OCI-LY3 (cell line): ENCODE measurements at regions not wholly inside any gene's neighbourhood (a gene's known extent, or its start where the extent isn't known, plus 50 kb on each side); places are given as distances from the start of the nearest gene placed in this dataset.
"Not testable (repeated sequence)": the region's sequence is repeated elsewhere in the genome, so short reads cannot be mapped to it uniquely, and the experiment has no call there.

Experiments
- EZH2phosphoT487 ChIP-seq: fragments of 200-600 bp; shearing (Covaris generic); IDR thresholded peaks from 2 replicates; pipeline ENCODE4 v1.6.1; 2018; ENCODE audit warnings: antibody characterized with exemption, mixed run types, low read depth
- TF ChIP-seq, protein P1 (sequence below): fragments of 200-600, 300-600 bp; sonication (generic); IDR thresholded peaks from 2 replicates; pipeline ENCODE4 v1.5.1; 2014; ENCODE audit warnings: antibody characterized with exemption, low read length, low read depth

DNA sequence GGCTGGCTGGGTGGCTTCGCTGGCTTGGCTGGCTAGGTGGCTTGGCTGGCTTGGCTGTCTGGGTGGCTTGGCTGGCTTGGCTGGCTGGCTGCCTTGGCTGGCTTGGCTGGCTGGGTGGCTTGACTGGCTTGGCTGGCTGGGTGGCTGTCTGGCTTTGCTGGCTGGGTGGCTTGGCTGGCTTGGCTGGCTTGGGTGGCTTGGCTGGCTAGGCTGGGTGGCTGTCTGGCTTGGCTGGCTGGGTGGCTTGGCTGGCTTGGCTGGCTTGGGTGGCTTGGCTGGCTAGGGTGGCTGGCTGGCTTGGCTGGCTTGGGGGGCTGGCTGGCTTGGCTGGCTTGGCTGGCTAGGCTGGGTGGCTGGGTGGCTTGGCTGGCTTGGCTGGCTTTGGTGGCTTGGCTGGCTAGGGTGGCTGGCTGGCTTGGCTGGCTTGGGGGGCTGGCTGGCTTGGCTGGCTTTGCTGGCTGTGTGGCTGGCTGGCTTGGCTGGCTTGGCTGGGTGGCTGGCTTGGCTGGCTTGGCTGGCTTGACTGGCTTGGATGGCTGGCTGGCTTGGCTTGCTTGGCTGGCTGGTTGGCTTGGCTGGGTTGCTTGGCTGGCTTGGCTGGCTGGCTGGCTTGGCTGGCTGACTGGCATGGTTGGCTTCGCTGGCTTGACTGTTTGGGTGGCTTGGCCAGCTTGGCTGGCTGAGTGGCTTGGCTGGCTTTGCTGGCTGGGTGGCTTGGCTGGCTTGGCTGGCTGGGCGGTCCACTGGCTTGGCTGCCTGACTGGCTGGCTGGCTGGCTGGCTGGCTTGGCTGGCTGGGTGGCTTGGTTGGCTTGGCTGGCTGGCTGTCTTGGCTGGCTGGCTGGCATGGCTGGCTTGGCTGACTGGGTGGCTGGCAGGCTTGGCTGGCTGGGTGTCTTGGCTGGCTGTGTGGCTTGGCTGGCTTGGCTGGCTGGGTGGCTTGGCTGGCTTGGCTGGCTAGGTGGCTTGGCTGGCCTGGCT, 436.3 kb downstream of the GOLGA6L6 start:
- TF ChIP-seq, protein P1, sequence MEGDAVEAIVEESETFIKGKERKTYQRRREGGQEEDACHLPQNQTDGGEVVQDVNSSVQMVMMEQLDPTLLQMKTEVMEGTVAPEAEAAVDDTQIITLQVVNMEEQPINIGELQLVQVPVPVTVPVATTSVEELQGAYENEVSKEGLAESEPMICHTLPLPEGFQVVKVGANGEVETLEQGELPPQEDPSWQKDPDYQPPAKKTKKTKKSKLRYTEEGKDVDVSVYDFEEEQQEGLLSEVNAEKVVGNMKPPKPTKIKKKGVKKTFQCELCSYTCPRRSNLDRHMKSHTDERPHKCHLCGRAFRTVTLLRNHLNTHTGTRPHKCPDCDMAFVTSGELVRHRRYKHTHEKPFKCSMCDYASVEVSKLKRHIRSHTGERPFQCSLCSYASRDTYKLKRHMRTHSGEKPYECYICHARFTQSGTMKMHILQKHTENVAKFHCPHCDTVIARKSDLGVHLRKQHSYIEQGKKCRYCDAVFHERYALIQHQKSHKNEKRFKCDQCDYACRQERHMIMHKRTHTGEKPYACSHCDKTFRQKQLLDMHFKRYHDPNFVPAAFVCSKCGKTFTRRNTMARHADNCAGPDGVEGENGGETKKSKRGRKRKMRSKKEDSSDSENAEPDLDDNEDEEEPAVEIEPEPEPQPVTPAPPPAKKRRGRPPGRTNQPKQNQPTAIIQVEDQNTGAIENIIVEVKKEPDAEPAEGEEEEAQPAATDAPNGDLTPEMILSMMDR, result not testable (repeated sequence)
- TF ChIP-seq EZH2phosphoT487, result not testable (repeated sequence)
